Stomach (tissue), 8 donors: ENCODE measurements at regions not wholly inside any gene's neighbourhood (a gene's known extent, or its start where the extent isn't known, plus 50 kb on each side); places are given as distances from the start of the nearest gene placed in this dataset.

Experiments used
- DNase-seq, 2 donors: peaks; one replicate each; pipeline versions ENCODE4 v3.0.0 to v3.0.0-alpha.2; 2013 to 2019
- H3K27ac ChIP-seq, 5 donors: fragments of 200-600 bp in 4 of 5; sonication (generic) in 4 of 5; one replicate each; pipeline ENCODE4 v1.5.1; 2013 to 2019; ENCODE audit warnings: mild to moderate bottlenecking in 1 of 5, moderate library complexity in 1 of 5
- H3K27me3 ChIP-seq, 3 donors: fragments of 200-600 bp; sonication (generic); one replicate each; pipeline ENCODE4 v1.5.1; 2017 to 2019; ENCODE audit warnings: mixed run types in 1 of 3
- H3K36me3 ChIP-seq, 4 donors: fragments of 200-600 bp; sonication (generic); 1 replicate in 3 of 4; 2 replicates in 1 of 4; pipeline ENCODE4 v1.5.1; 2016 to 2019
- H3K4me1 ChIP-seq, 4 donors: fragments of 200-600 bp; sonication (generic); one replicate each; pipeline ENCODE4 v1.5.1; 2016 to 2019
- H3K4me3 ChIP-seq, 4 donors: fragments of 200-600 bp; sonication (generic) in 3 of 4; one replicate each; pipeline ENCODE4 v1.5.1; 2016 to 2019; ENCODE audit warnings: mild to moderate bottlenecking in 1 of 4
- H3K9me3 ChIP-seq, 4 donors: fragments of 200-600 bp; sonication (generic); one replicate each; pipeline ENCODE4 v1.5.1; 2016 to 2019
- CTCF ChIP-seq, 7 experiments: fragments of 450-650 bp in 4 of 7; fragments of 200-600 bp in 3 of 7; sonication (generic) in 3 of 7; IDR thresholded peaks; one replicate each; pipeline ENCODE4 v1.5.1; 2016 to 2019; ENCODE audit warnings: antibody characterized with exemption in 7 of 7, control low read depth in 2 of 7, mild to moderate bottlenecking in 1 of 7
- EP300 ChIP-seq: sonication (generic); formaldehyde crosslinking; IDR thresholded peaks from one replicate; pipeline ENCODE4 v1.6.1; 2017; ENCODE audit warnings: antibody characterized with exemption
- POLR2A ChIP-seq, 4 donors: fragments of 450-650 bp; IDR thresholded peaks; one replicate each; pipeline ENCODE4 v1.6.1; 2016; ENCODE audit warnings: antibody characterized with exemption in 4 of 4, control low read depth in 2 of 4, mild to moderate bottlenecking in 1 of 4, moderate library complexity in 1 of 4
- POLR2AphosphoS5 ChIP-seq, 3 donors: sonication (generic); formaldehyde crosslinking; IDR thresholded peaks; one replicate each; pipeline ENCODE4 v1.6.1; 2016; ENCODE audit warnings: antibody characterized with exemption in 3 of 3
- WGBS, 5 donors: extraction: QIAGEN DNeasy Blood & Tissue Kit in 3 of 5; methylation state at CpG; one replicate each; pipeline versions ENCODE4 v1.1.5 to v1.1.7; 2013 to 2018; 5-methylcytosine and 5-hydroxymethylcytosine counted together
- intact Hi-C: fragments of 100-400 bp; cut with DNase I; formaldehyde crosslinking; loops from one replicate; pipeline ENCODE4 v1.15.1; 2023; ENCODE audit warnings: low total_unique reads
- donor health status: healthy with polysubstance abuse.
- donor health status: Bipolar disorder and iron deficiency.
- donor health status: healthy.

GRCh38 chr14:29350496-29350895, 577.2 kb downstream of the PRKD1 start:
- Histone ChIP-seq H3K4me3 (no peak overlapping the region), H3K27me3 (no peaks in the 10 kb centered on the region), H3K9me3 (no peaks in the 10 kb centered on the region), H3K27ac (no peak overlapping the region), H3K36me3 (no peaks in the 10 kb centered on the region), H3K4me1 (no peaks in the 10 kb centered on the region)
- no peak for TF ChIP-seq EP300
- TF ChIP-seq POLR2A (IDR thresholded peaks at IDR 0.05), result no peak
- no peak for TF ChIP-seq POLR2AphosphoS5 (IDR thresholded peaks at IDR 0.05)
- TF ChIP-seq CTCF (IDR thresholded peaks at IDR 0.05), result no peak
- intact Hi-C loops, result no loop called here
- DNase-seq, result no peak
- WGBS, 5 donors, result 53 to 67% (median 64%) methylated on average over 3 of the region's 3 CpGs

- Histone ChIP-seq H3K36me3 (no peaks in the 10 kb centered on the region), H3K27me3 (no peaks in the 10 kb centered on the region), H3K4me1 (no peaks in the 10 kb centered on the region), H3K9me3 (no peaks in the 10 kb centered on the region), H3K27ac (no peak overlapping the region), H3K4me3 (no peak overlapping the region)
- intact Hi-C loops, result no loop called here
- no peak for TF ChIP-seq EP300
- TF ChIP-seq POLR2AphosphoS5 (IDR thresholded peaks at IDR 0.05), result no peak
- no peak for TF ChIP-seq POLR2A (IDR thresholded peaks at IDR 0.05)
- TF ChIP-seq CTCF (IDR thresholded peaks at IDR 0.05), result no peak
- WGBS, 5 donors, result 82 to 88% (median 85%) methylated on average over 4 of the region's 4 CpGs
- DNase-seq, result no peak
Measured at GRCh38 chr14:29351996-29352705, 575.5 kb downstream of the PRKD1 start.

GRCh38 chr14:29352706-29353080, 575.0 kb downstream of the PRKD1 start:
- DNase-seq, result no peak
- WGBS, 5 donors, result 71 to 86% (median 81%) methylated on average over 1 of the region's 1 CpG

GRCh38 chr14:29353513-29353912, 574.1 kb downstream of the PRKD1 start:
- TF ChIP-seq EP300 (no peak), CTCF (IDR thresholded peaks at IDR 0.05) (no peak), POLR2A (IDR thresholded peaks at IDR 0.05) (no peak), POLR2AphosphoS5 (IDR thresholded peaks at IDR 0.05) (no peak)
- 86 to 94% (median 89%) methylated on average over 5 of the region's 5 CpGs for WGBS, 5 donors
- H3K36me3 ChIP-seq, result no peaks in the 10 kb centered on the region
- no peak for DNase-seq
- H3K27me3 ChIP-seq, result no peaks in the 10 kb centered on the region
- no peaks in the 10 kb centered on the region for H3K9me3 ChIP-seq
- no peak overlapping the region for H3K27ac ChIP-seq
- H3K4me3 ChIP-seq, result no peak overlapping the region
- no peaks in the 10 kb centered on the region for H3K4me1 ChIP-seq
- intact Hi-C loops, result no loop called here

More at GRCh38 chr14:29352706-29353080, 575.0 kb downstream of the PRKD1 start:
- Histone ChIP-seq H3K4me3 (no peak overlapping the region), H3K36me3 (no peaks in the 10 kb centered on the region), H3K9me3 (no peaks in the 10 kb centered on the region), H3K4me1 (no peaks in the 10 kb centered on the region), H3K27ac (no peak overlapping the region), H3K27me3 (no peaks in the 10 kb centered on the region)
- intact Hi-C loops, result no loop called here
- TF ChIP-seq CTCF (IDR thresholded peaks at IDR 0.05) (no peak), EP300 (no peak), POLR2AphosphoS5 (IDR thresholded peaks at IDR 0.05) (no peak), POLR2A (IDR thresholded peaks at IDR 0.05) (no peak)
